HG02981 (cell line): ENCODE measurements at regions not wholly inside any gene's neighbourhood (a gene's known extent, or its start where the extent isn't known, plus 50 kb on each side); places are given as distances from the start of the nearest gene placed in this dataset.

Experiments used
- ATAC-seq: cut with Tn5 transposase; IDR thresholded peaks from one replicate; pipeline ENCODE4 v1.9.1; 2021; ENCODE audit warnings: mild to moderate bottlenecking, moderate library complexity; ENCODE audit not compliant: unreplicated experiment

DNA sequence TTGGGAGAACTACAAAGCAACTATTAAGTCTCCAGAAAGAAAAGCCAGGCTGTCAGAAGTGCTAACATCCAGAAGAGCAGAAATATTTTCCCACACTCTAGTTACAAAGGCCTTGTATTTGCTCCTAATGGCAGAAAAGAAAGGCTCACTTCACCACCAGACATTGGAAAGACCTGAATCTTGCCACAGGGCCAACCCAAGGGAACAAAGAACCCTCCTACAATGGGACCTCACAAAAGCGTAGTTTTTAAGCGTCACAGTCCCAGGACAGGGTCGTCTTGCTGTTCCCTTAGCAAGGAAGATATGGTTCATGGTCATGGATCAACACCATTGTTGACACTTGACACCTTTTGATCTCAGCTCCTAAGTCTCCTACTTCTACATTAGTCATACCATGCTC is 119.1 kb downstream of the RPS29 start:
- ATAC-seq: no peak

DNA sequence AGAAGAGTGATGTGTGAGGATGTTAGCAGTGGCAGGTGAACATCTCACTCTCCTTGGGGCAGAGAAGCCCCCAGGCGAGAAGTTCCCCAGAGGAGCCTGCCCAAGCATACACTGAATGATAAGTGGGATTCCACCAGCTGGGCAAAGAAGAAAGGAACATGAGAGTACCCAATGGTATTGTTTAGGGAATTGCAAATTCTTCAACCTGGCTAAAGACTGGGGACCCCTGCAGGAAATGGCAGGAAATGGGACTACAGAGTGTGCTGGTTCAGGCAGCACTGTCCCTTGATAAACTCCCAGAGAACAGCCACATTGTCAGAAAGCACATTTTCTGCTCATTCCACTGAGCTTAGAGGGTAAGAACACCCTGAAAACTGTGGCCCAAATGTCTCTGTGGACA is 121.3 kb downstream of the RPS29 start:
- no peak for ATAC-seq

DNA sequence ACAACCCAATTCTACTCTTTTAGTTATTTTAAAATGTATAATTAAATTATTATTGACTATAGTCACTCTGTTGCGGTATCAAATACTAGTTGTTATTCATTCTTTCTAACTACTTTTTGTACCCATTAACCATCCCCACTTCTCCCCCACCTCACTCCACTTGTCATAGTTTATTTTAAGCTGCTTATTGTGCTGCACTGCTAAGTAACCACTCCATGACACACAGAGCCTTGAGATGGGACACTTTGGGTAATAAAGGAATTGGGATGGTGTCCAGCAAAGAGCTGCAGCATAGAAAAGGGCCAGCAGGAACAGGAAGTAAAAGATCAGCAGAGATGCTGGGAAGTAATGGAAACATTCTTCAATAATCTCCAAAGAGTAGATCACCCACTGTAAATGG is 123.0 kb downstream of the RPS29 start:
- no peak for ATAC-seq

DNA sequence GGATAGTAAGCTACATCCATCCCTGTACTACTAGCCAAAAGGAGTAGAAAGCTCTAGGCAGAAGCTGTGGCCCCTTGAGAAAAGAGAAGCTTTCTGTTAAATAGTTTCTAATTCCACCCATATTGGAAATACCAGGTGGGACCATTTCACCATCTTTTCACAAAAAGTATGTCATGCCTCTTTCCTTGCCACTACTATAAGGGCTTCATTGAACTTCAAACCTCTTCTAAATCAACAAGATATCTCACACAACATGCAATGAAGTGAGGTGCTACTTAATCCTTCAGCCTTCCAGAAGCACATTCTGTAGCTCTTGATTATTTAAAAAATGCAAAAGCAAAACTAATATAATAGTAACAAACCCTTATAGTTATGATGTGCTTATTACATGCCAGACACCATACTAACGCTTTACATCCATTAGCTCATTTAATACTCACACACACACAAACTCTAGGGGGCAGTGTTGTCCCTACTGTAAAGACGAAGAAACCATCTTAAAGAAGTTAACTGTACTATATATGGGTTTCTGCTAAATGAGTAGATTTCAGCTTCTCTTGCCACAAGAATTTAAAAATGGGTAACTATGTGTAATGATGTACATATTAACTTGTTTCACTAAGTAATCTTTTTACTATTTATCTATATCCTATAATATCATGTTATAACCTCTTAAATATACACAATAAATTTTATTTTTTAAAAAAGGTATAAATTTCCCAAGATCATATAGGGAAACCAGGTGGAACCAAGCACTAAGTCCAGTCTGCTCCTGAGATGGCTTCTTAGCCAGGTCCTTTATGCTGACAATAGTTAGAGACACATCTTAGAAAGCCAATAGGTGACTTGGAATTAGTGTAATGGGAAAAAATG is 124.4 kb downstream of the RPS29 start:
- peak; percentile 95 for ATAC-seq

DNA sequence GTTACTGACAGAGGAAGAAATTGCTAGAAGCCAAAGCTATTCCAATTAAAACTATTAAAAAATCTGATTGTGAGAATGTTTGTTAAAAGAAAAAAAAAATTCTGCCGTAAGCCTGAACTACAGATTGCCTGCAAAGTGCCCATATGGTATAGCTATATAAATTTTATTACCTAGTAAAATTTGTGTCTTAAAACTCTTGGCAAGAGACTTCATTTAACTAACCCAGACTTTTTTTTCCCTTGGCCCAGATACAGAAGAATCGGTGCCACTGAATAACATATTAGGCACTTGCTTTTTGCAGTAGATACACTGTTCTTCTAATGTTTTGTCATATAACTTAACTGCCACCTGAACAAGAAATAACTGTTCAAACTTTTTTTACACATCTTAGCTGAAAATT is 125.5 kb downstream of the RPS29 start:
- no peak for ATAC-seq

DNA sequence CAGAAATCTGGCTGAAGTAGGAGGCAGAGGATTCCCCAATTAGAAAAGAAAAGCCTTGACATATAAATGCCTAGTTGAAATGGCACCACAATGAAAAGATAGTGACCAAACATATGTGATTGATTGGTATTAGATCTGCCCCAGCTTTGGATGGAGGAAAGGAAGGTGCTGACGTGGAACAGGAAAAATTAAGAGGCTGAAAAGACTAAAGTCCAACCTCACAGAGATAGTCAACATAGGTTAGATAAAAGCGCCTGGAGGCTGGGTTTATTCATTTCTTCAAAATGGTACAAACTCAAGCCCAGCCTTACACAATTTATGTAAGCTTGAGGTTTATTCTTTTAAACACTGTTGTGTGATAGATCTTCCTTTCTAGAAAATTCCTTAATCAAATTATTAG is 129.6 kb downstream of the RPS29 start:
- ATAC-seq: no peak

DNA sequence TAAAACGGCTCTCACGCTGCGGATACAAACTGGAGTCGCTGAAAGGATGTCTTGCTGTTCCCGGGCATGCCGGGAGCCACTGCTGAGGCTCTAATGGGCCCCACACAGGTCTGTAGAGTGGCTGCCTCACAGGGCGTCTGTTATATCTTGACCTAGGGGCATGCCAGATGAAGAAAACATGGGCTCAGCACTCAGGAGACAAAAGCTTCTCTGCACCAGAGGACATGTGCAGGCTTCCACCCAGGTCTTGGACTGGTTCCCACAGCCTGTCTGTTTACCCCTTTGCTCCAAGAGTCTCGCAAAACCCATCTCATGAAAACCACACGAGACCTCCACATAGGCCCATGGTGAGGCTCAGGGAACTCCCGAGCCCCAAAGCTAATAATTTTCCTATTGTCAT is 134.2 kb downstream of the RPS29 start:
- ATAC-seq: no peak

DNA sequence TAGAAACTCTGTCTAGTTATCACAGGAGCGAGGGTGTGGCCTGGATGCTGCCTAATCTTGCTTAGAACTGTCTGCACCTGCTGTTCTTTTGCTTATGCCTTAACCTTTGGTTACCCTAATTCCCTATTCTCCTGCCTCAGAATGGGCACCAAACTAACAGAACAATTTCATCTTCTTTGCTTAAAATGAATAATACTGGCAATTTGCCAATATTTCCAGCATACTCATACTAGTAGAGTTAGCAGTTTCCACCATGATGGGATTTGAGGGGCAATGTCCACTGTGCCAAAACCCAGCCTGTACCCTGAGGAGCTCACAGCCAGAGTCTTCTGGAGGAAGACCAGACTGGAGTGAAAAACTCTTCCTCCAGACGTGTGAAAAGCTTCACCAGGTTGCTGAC is 136.4 kb downstream of the RPS29 start:
- no peak for ATAC-seq

DNA sequence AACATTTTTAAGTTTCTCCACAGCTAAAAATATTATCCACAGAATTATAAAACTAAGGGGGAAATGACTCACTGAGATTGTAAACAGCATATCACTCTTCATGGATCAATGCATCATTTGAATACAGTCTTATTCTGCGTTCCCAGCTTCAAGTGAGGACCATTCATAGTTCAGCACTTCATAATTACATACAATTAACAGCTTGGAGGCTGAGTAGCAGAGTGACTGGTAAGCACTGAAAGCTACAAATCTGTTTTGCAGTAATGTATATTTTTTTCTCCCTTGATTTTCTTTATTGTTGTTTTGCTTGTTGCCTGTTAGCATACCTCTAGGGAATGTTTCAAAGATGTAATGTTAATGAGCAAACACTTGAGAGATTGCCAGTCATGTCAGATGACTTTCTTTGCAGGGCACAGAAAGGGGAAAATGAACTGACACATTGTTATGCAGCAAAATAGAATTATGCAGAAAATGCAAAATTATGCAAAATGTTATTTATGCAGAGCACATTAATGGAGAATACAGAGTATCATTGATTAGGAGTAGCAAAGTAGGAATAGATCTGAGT is 138.6 kb downstream of the RPS29 start:
- ATAC-seq: no peak

DNA sequence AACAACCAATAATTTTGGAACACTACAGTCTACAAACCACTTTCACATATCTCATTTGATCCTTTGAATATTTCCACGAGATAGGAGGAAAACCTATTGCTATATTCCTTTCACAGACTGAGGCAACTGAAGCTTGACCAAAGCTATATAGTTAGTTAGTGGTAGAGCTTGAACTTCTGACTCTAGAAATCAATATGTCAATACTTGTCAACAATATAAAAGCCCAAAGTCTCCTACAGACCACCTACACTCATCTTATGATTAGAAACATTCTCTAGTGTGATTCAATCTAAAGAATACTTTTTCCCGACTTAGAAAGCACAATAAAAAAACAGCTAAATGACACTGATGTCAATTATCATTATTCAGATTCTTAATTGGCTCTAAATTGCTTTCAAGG is 139.4 kb downstream of the RPS29 start:
- no peak for ATAC-seq

DNA sequence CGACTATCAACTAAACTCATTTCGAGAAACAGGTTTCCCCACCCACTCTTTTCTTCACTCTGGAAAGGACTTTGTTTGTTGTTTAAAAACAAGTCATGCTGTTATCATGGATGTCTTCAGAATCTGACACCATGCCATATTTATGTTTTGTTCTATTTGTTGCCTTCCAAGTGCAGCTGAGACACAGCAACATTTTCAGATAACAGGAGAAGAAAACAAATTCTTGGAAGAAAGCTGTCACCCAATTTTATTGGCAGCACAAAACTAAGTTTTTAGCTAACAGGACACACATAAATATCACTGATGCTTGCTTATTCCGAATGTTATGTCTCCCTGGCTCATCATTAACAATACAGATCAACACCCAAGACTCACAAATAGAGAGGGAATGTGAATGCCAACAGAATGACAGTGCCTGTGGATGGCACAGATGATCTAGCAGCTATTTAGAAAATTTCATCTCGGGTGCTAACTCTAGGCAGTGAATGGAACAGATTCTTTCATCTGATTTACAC is 147.9 kb downstream of the RPS29 start:
- ATAC-seq: no peak

DNA sequence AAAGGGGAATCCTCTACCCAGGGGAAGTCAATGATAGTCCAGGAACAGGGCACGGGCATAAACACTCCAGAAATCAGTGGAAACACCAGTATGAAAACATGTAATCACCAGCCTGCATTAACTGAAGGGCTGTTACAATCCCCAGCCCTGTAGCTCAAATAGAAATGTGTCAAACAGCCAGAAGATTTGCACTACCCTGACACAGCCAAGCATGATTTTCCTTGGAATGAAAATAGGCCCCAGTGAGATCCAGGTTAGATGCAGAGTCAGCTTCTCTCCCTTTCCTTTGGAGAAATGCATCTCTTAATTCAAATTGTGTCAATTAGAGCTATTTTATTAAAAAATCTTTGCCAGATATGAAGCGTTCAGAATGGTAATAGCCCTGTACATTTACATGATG is 158.1 kb downstream of the RPS29 start:
- no peak for ATAC-seq

DNA sequence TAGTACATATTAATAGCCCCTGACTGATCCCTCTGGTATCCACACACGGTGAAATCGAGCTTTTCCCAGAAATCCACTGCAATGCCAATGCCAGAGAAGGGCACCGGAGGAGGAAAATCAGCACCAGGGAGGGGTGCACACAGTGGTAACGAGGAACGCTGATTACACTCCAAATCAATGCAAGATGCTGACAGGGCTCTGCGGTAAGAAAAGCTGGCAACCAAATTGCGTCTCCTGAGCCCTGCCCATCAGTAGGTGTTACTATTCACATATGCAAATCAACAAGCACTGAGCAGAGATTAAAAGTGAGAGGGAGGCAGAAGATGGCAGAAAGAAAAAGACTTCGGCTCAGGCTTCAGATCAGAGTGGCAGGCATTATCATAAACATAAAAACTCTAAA is 159.1 kb downstream of the RPS29 start:
- ATAC-seq: no peak

DNA sequence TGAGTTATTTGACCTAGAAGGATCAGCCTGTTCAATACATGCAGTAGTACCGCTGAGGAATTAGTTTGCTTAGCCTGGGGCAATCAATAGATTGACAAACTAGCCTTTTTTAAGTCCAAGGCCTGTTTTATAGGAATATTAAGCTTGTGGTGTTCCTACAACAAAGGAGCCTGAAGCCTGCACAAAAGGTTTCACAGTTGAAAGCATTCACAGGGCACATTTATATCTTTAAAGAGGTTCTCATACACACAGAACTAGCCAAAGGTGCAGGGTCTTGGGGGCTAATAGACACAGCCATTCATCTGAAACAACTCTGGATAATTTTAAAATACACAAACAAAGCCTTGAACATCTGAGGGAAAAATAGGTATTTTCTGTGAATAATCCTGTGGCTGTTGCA is 160.3 kb downstream of the RPS29 start:
- no peak for ATAC-seq

DNA sequence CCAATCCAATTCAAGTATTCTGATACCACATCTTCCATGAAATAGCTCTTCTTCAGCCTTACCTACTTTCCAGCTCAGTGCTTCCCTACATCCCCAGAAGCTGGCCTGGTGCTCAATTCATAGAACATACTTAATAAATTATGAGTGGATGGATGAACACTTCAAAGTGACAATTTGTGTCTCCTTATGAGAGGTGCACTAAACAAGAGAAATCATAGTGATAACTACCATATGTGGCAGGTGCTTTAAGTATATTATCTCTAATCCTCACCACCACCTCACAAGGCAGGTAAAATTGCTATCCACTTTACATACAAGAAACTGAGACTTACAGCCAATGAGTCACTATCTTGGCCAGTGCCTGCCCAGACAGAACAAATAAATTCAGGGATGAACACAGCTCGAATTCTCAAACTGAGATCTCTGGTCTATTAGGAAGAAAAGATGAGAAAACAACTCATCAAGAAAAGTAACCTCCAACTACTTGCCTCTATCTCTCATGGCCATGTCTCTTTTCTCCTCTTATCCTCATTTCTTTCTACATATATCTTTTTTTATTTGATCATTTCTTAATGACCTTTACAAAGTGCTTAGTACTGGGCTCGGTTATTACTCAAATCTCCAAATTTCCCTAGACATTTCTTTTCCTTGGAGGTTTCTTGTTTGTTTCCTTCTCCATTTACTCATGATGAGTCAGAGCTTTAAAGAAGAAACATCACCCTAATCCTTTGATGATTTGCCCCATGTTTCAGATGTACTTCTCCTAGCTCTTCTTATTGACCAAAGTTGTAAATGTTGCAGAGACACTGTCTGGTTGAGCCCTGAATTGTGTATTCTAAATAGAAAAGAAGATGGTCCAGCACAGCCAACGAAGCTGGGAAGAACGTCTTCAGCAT is 161.5 kb downstream of the RPS29 start:
- ATAC-seq: no peak

DNA sequence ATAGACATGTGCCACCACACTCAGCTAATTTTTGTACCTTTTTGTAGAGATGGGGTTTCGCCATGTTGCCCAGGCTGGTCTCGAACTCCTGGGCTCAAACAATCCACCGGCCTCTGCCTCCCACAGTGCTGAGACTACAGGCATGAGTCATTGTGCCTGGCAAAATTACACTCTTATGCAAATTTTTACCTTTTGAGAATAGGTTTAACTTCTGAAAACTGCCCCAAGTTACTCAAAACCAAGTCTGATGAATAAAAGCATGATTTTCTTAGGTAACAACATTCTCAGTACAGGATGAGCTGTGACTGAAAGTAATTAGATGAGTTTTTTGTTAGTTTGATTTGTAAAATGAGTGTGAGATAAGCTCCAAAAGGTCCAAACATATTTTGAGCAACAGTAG is 166.0 kb downstream of the RPS29 start:
- peak; percentile 63 for ATAC-seq

DNA sequence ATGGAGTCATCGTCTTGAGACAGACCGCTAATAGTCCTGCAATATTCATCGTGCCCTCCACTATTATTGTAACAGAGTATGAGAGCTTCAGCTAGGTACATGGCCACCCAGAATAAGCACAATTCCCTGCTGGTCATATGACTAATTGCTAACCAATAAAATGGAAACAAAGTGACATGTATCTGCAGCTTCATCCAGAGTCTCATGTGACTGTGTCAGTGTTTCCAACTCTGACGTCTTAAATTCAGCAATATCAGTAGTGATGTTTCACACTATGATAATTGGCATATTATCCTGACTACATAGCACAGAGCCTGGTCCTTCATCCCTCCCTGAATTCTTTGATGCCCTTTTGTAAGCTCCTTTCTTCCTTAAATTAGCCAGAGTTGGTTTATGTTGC is 167.4 kb downstream of the RPS29 start:
- no peak for ATAC-seq

DNA sequence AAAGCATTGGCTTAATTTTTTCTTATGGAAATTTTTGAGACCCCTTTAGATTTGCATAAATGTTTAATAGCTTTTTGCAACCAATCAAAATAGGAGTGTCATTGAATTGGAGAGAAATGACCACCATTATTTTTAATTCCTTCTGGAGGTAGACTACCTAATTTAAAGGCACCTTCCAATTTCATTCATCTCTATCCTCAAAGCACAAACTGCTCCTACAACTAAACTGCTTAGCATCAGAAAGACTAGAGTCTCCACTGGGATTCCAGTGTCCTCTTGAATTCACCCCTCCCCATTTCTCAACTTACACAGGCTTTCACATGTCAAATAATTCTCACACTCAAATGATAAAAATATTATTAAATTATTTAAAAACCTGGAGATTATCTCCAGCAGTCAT is 168.4 kb downstream of the RPS29 start:
- ATAC-seq: no peak

DNA sequence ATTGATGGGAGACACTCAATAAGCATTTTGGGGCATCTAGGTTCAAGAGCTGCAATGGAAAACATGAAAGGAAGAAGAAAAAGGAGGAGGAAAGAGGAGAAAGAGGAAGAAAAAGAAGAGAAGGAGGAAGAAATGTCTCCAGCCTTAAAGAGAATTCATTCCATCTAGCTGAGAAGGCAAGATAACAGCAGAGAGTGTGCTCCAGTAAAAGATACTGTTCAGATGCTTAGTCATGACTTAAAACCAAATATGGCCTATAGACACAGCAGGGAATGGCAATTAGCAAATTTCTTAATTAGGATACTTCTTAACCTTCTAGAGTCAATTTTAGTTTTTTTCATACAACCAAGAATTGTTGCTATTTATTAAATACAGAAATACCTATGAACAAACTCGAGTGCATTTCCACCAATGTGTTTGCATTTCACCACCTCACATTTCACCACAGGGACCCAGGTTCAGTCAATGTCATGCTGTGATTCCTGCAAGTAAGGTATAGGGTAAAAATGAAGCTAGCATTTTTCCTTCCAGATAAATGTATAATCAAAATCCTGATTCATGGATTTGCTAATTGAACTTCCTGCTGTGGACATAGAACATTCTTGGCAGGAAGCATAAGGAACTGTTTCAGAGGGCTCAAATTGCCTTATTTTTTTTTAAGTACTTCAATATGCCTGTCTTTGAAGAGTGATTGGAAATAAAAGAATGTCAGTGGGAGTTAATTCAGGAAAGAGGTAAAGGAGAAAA is 177.8 kb downstream of the RPS29 start:
- ATAC-seq: no peak

DNA sequence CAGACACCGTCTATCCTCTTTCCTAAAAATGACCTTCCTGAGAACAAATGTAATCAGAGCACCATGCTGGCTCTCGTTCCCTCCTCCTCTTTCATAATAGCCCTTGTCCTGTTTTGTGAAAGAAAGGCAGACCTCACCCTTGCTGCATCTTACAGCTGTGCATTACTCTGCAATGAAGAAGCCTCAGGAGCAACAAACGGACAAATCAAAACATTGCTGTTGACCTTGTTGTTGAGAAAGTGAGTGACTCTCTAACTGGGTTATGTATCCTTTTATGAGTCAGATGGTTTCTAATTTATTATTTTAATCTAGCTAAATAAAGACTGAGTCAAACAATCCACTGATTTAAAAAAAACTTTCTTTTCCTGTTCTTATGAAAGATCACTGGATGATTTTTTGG is 180.9 kb downstream of the RPS29 start:
- ATAC-seq: no peak

DNA sequence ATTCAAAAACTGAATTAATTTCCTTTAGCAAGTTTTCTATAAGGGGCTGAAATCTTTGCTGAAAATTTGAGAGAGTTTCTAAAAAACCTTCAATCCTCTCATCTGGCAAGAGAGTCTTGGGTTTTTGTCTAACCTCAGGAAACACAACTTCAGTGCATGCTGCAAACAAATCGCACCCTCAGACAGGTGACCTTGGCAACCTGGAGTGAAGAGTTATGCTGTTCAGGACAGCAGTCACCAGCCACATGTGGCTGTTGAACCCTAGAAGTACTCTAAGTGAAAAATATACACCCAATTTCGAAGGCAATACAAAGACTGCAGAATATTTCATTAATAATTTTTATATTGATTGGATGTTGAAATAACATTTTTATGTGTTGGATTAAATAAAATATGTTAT is 184.8 kb downstream of the RPS29 start:
- ATAC-seq: no peak
